ENCODE measurements at regions not wholly inside any gene's neighbourhood (a gene's known extent, or its start where the extent isn't known, plus 50 kb on each side); places are given as distances from the start of the nearest gene placed in this dataset.
"Not testable (repeated sequence)": the region's sequence is repeated elsewhere in the genome, so short reads cannot be mapped to it uniquely, and the experiment has no call there.

DNA sequence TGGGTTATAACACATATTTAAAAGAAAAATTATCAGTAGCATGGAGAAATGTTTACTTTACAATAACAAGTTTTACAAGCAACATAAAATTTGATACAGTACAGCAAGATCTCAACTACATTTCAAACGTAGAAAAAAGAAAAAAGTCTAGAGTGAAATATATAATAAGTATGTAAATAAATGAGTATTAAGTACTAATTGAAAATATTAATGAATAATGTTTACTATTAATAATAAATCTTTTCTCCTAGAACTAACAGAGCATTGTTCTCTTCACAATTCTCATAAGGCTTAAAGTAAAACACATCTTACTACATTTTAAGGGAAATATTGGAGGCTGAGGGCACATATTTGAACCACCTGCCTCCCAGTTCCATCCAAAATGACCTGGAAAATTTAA is 72.1 kb downstream of the TMEM212 start:
- DNase-seq (ENCODE audit: low read depth) = no peak

DNA sequence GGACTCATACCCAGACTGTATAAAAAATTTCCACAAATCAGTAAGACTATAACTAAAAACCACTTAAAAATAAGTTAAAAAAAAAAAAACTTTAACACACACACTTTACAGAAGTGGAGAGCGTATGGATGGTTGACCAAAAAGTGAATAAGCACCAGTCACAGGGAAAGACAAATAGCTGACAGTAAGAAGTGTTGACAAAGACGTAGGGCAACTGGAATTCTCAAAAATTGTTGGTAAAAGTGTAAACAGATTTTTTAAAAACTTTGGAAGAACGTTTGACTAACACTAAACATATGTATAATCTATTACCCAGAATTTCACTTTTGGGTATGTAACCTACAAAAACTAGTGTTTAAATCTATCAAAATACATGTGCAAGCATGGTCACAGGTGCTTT is 73.7 kb downstream of the TMEM212 start:
- DNase-seq (ENCODE audit: low read depth) = no peak

DNA sequence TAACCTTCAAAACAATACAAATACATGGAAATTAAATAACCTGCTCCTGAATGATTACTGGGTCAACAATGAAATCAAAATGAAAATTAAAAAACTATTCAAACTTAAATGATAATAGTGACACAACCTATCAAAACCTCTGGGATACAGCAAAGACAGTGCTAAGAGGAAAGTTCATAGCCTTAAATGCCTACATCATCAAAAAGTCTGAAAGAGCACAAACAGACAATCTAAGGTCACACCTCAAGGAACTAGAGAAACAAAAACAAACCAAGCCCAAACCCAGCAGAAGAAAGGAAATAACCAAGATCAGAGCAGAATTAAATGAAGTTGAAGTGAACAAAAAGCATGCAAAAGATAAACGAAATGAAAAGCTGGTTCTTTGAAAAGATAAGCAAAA is 79.5 kb downstream of the TMEM212 start:
- DNase-seq (ENCODE audit: low read depth) = not testable (repeated sequence)

DNA sequence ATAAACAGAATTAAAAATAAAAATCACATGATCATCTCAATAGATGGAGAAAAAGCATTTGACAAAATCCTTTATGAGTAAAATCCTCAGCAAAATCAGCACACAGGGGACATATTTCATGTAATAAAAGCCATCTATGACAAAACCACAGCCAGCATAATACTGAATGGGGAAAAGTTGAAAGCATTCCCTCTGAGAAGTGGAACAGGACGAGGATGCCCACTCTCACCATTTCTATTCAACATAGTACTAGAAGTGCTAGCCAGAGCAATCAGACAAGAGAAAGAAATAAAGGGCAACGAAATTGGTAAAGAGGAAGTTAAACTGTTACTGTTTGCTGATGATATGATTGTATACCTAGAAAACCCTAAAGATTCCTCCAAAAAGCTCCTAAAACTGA is 80.5 kb downstream of the TMEM212 start:
- DNase-seq (ENCODE audit: low read depth) = not testable (repeated sequence)

DNA sequence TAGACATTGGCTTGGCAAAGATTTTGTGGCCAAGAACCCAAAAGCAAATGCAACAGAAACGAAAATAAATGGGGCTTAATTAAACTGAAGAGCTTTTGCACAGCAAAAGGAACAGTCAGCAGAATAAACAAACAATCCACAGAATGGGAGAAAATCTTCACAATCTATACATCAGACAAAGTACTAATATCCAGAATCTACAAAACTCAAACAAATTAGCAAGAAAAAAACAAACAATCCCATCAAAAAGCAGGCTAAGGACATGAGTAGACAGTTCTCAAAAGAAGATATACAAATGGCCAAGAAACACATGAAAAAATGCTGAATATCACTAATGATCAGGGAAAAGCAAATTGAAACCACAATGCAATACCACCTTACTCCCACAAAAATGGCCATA is 81.7 kb downstream of the TMEM212 start:
- DNase-seq (ENCODE audit: low read depth) = not testable (repeated sequence)

DNA sequence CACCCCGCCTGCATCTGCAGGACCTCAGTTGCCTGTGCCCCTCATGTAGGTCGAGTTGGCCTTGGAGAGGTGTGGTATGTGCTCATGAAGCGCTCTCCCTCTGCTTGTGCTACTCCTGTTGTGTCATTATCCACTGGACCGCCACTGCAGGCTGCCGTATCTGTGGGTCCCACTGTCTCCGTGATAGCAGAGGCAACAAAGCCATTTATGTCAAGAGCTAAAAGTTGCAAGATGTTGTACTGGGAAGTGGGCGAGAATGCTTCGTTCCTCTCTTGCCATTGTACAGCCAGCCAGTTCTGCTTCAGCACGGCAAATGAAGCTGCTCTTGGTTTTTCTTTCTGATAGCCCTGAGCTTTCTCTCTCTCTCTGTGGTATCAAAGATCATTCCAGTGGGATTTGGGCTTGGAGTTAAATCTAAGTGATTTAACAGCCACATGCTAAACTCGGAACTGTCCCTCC is 89.0 kb downstream of the TMEM212 start:
- DNase-seq (ENCODE audit: low read depth) = no peak

DNA sequence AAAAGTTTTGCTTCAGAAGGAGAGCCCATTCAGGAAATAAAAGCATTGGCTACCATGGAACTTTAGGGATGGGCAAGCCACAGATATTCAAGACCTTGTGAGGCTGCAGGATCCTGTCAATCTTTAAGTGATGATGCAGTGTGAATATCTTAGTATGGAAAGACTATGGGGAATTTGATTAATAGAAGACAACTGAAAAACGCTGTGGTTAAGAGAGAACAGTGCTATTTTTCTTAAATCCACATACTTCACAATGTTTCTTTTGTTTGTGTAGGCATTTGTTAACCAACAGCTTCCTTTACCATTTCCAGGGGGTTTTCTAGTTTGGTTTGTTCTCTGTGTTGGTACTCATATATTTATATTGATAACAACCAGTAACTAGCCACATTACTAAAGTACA is 90.3 kb downstream of the TMEM212 start:
- no peak for DNase-seq (ENCODE audit: low read depth)

DNA sequence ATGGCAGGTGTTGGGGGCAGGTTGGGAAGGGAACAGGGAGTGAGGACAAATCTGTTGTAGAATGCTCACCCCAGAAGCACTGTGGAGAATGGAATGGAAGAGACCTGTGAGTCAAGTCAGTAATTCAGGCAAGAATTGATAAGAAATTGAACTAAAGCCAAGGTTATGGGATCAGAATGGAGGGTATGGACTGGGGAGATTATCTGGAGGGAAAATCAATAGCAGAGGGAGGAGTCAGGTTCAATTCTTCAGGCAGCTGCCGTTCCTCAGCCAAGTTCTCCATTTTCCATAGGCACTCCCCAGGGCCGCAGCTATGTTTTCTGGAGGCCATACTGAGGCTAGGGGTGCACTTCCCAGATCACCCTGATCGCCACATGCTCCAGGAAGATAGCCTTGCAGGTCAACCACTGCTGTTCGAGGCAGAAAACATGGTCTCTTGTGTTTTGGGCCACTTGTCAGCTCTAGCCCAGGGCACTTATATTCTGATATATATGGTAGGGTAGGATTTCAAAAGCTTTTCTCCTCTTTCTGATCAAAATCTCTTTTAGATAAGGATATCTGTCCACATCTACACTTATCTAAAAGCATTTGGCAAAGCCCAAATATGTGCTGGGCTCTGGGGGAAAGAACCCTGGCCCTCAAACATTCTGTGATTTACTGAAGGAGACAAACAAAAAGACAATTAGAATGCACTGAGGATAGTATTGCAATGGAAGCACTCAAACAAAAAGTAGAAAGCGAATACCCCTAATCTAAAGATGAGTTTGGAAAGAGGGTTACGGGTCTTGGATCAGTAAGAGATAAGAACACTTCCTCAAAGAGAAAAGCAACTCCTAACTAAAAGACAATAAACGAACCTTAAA is 92.3 kb downstream of the TMEM212 start:
- DNase-seq (ENCODE audit: low read depth) = no peak

DNA sequence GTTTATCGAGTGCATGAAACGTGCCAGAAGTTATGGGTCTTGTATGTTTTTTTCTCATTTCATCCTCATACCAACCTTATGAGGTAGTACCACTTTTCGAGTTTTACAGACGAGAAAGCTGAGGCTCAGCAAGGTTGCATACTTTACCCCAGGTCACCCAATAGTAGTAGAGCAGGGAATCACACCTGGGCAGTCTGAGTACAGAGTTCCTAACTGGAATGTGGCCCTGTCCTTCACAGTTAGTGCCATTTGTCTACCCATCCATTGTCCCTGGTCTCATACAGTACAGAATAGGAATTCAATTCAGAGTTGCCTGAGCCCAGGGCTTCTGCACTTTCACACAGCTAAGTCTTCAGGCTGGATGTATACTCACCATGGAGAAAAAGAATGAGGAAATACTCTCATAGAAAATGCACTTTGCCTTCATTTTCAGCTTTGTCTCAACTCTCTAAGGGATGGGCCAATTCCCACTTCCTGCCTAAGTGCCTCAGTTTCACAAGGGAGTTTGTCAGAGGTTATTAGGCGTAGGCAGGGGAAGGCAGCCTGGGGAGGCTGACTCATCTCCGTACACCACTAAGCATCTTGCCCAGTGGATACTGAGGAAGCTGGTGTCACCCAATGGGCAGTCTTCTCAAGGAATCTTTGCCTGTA is 93.2 kb downstream of the TMEM212 start:
- peak; percentile 83 for DNase-seq (ENCODE audit: low read depth)

DNA sequence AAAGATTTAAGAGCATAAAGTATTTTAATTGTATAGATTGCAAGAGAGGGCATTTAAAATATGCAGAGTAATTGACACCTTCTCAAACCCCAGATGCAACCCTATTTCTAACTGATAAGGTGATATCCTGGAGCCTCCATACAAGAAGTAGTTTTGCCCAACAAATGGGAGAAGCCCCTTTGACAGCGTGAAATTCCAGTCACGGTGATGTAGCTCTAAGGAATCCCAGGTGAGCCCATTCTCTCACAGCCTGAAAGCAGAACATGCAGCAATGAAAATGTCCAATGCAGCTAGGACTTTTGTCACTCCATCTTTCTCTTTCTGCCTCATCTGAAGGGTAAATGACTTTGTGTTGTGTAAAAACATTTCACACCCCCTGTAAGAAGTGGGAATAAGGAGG is 96.4 kb downstream of the TMEM212 start:
- no peak for DNase-seq (ENCODE audit: low read depth)

DNA sequence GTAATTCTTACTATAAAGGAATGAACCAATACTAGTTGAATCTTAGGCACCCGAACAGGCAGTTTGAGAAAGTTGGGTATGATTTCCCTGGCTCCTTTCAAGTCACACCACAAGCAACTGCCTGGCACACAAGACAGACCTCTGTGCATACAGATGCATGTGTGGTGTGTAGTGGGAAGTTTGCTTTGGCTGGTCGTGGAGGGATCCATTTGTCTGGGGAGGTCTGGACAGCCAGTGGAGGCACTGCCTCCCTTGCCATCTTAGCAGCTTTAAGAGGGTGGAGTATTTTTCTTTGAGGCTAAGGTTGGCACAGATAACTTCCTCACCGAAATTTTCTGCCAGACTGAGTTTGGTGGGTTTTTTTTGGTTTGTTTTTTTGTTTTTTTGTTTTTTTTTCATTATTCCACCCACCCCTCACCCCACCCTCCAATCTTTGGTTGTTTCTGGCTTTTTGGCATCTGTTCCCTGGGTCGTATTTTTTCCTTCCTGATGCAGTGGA is 97.1 kb downstream of the TMEM212 start:
- DNase-seq (ENCODE audit: low read depth) = no peak

DNA sequence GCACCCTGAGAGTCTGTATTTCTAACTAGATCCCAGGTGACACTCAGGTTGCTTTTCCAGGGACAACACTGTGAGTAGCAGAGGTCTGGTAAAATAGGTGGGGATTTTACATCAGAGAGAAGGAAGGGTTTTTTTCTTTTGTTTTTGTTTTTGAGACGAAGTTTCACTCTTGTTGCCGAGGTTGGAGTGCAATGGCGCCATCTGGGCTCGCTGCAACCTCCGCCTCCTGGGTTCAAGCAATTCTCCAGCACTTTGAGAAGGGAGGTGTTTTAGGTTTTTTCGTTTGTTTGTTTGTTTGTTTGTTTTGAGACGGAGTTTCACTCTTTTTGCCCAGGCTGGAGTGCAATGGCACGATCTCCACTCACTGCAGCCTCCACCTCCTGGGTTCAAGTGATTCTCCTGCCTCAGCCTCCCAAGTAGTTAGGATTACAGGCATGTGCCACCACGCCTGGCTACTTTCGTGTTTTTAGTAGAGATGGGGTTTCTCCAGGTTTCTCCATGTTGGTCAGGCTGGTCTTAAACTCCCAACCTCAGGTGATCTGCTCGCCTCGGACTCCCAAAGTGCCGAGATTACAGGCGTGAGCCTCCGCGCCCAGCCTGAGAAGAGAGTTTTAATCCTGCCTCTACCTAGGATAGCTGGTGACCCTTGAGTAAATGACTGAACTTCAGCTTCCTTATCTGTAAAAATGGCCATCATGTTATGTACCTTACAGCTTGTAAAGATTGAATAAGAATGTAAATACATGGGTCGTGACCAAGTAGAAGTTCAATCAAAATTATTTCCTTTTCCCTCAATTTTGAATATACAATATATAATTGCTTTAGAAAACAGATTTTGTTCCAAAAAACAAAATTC is 95.9 kb upstream of the FNDC3B start:
- no peak for DNase-seq (ENCODE audit: low read depth)

DNA sequence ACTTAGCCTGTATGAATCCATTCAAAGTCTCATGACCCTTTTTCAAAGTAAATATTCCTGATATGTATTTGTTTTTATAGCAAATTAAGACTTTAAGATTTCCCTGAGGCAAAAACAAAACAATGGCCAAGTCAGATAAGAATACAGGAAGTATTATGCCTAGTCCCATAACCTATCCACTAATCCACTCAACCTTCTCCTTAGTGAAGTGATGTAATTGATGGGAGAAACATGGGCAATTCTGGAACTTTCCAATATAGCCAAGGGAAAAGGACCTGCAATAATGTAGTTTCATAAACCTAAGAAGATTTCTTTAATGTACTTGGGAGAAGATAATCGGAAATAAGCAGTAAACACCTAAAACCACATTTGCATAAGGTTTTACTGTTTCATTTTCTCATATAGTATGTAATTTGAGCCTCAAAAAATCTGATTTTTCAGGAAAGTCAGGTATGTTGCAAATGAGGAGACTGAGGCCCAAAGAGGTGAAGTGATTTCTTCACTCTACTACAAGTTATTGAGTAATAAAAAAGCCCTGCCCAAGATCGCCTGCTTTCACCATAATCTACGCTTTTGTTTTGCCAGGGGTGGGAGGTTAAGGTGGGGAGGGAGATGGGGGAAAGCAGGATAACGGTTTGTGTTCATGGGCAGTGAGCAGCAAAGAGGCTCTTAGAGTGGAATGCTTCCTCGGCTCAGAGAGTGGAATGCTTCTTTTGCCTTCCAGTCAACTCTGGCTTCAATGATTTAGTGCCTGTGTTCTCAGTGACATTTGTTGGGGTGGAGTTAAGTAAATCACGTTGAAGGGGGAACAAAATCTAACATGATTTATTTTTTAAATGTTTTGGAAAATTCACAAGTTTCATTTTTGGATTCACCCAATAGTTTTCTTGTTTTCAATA is 95.0 kb upstream of the FNDC3B start:
- no peak for DNase-seq (ENCODE audit: low read depth)

DNA sequence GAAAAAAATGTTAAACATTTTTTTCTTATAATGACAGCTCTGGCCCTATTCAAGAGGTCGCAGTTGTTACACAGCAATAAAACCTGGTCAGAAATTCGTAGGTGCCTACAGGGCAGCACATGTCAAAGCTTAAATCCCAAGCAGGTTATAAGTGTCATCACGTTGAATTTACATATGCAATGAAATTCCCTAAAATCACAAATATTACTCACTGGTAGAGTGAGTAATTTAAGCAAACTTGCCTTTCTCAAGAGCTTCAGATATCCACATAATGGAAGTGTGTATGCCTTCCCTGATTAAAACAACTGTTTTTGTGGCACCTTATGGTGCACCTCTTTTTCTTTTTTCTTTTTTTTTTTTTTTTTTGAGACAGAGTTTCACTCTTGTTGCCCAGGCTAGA is 90.7 kb upstream of the FNDC3B start:
- no peak for DNase-seq (ENCODE audit: low read depth)

DNA sequence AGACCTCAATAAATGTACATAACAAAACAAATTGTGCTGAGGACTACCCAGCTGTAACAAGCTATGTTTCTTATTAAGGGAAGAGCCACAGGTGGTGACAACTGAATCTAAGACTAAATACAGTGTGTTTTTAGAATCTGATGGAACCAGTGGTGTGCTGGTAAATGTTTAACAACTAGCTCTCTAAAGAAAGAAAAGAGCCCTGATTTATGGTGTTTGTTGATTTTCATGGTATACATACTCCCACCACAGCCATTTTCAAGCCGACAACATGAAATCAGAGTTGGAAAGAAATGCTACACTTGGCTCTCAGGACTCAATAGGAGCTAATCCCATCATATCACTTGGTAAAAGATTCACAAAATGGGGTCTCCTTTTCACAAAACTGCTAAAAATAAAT is 89.8 kb upstream of the FNDC3B start:
- DNase-seq (ENCODE audit: low read depth) = no peak

DNA sequence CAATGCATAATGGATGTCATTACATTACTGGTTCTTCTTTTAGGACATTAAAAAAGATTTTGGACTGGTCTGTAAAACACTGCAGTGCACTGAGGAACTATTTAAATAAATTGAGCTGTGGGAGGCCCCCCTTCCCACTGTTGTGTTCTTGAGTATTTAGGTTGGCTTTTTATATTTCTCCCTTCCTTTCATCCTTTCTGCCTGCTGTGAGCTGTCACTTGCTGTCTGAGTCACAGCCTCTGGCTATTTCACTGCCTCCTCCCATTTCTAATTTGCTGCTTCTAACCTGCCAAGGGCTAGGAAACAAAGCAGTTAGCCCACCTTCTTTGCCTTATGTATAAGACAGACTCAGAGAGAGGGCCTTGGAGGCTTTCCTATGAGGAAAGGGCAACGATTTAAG is 89.0 kb upstream of the FNDC3B start:
- peak; percentile 85 for DNase-seq (ENCODE audit: low read depth)

DNA sequence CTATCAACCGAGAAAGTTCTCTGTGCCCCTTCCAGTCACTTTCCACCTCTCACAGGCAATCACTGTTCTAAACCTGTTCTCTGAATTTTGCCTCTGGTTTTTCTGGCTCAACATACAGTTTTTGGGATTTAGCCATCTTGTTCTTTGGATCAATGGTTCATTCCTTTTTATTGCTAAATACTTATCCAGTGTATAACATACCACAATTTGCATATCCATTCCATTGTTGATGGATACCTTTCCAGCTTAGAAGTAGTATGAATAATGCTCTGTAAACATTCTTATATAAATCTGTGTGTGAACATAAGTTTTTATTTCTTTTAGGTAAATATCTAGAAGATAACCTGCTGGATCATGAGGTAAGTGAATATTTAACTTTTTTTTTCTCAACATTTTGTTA is 87.8 kb upstream of the FNDC3B start:
- no peak for DNase-seq (ENCODE audit: low read depth)

DNA sequence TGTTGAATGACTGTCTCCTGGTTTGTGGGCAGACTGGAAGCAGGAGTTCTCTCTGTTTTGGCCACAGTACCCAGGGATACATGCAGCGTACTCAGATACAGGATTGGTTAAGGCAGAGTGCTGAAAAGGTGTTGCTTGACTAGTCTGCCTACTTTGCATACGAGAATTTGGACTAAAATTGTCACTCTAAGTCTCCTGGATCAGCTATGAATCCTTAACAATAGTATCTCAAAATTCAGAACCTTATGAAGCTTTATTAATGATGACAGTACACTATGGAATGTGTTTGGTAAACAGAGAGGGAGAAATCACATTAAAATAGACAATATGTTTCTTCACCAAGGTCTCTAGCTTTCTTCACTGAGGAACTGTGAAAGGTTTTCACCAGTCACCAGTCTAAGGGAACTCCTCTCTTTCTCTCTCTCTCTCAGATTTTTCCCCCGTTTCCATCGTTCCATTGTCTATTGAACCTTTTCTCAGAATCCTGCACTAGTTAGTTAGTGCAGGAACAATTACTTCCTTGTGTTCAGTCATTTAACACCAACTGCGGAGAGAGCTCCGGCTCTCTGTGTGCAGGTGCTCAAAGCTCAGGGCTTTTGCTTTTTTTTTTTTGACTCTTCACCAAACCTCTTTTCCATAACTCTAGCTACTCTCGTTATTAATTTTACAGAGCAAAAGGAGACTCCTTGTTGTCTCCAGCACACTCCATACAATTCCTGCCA is 85.9 kb upstream of the FNDC3B start:
- DNase-seq (ENCODE audit: low read depth) = no peak

DNA sequence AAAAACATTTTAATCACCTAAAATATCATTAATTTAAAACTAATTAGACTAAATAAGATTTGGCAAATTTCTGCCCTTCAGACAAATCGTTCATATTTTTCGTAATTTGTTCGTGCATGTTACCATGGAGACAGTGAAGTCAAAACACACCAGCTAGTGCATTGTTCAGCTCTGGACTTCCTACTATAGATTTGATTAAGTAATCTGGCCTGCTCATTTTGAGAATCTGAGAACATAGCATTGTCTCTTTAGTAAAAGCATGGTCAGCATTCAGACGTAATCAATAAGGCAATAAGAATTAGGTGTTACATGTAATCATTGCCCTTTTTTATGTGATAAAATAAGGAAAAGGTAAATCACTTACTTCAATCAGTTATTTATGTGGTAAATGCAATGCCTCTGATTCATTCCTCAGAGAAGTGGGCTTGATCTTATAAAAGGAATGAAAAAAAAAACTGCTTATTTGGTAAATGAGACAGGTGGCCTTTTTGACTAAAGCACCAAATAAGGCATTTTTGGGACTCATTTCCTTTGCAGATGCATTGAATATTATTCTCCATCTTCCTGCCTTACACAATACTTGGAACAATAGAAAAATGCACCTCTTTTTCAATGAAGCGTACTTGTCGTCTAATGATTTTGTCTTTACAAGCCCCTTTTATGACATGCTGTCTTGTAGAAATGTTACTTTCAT is 84.5 kb upstream of the FNDC3B start:
- DNase-seq (ENCODE audit: low read depth) = peak; percentile 33

Data from HT1080 (cell line).